ENCODE measurements at regions not wholly inside any gene's neighbourhood (a gene's known extent, or its start where the extent isn't known, plus 50 kb on each side); places are given as distances from the start of the nearest gene placed in this dataset.
A peak's percentile ranks its signal among the peaks of the same experiment; 100 is the strongest.

- no peak for DNase-seq
These were observed 273.9 kb downstream of the ELAVL2 start for GRCh38 chr9:23551929-23552707.

GRCh38 chr9:23552876-23553601 is 273.0 kb downstream of the ELAVL2 start:
- no peak for DNase-seq

GRCh38 chr9:23554686-23555085 is 271.4 kb downstream of the ELAVL2 start:
- no peak for DNase-seq

- DNase-seq = peak; percentile 18
These were observed 270.2 kb downstream of the ELAVL2 start for GRCh38 chr9:23555851-23556250.

GRCh38 chr9:23556459-23556858 is 269.6 kb downstream of the ELAVL2 start:
- no peak for DNase-seq

DNA sequence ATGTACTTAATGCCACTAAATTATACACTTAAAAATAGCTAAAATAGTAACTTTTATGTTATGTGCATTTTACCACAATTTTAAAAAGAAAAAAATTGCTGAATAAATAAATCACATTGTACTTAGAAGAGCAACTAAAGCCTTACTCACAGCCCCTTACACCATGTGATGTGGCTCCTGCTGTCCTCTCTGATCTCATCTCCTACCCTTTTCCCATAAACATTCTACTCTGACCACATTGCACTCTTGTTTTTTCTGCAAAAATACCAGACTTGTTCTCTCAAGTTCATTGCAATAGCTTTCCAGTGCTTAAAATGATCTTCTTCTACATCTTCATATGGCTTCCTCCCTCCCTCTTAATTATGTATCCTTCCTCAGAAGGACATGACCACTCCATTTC is 268.4 kb downstream of the ELAVL2 start:
- peak; percentile 71 for DNase-seq

DNA sequence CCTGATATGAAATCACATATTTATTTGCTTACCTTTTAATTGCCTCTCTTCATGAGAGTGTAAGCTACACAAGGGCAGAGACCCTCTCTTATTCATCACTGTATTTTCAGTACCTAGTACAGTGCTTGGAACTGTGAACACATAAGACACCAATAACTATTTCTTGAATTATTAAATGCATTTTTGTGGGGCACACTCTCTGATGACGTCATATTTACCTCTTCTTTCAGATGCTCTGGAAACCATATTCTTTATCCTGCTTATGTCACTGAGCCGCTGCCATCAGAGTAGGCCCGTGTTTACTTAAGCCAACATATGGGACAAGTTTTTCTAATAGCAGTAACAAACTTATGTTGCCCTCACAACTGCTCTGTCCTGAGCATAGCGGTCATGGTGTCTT is 266.5 kb downstream of the ELAVL2 start:
- no peak for DNase-seq

DNA sequence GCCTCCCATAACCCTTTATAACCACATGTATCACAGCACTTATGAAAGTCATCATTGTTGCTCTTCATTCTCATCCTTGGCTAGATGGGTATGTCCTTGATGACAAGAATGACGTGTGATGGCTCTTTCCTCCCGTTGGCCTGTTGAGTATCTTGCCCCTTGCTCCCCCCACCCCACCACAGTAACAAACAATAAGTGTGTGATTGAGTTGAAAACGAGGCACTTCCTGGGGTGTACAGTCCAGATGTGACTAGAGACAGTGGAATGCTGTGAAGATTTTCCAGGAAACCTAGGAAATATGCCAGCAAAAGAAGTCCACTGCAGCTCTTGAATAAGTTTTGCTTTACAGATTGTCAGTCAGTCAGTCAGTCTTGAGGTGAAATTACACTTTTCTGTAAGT is 262.5 kb downstream of the ELAVL2 start:
- DNase-seq = peak; percentile 83

DNA sequence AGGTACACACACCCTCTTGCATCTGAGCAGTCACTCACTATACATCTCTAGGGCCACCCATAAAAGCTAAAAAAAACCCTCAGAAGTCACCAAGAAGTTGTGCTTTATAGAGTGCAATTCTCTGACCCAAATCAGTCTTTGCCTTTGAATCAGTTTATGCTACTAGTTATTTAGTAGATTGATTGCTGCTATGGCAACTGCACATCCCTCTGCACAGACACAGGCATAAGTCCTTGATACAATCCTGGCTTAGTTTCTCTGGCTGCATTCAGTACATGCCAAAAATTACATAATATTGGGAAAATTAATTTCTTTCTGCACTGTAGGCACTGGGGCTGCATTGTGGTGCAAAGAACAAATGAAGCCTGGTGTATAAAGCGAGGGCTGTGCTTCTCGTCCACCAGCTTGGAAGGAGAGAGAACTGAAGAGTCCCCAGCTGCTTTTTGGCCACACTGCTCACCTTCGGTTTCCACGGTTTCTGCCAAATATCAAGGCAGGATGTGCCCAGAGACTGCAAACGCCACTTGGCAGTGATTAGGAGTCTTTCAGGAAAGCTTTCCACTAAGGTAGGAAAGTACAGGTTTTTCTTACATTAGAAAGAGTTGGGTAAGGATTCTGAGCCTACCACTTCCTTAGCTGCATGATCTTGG is 258.4 kb downstream of the ELAVL2 start:
- DNase-seq = no peak

- no peak for DNase-seq
These were observed 254.5 kb downstream of the ELAVL2 start for GRCh38 chr9:23571414-23572104.

GRCh38 chr9:23573800-23574199 is 252.2 kb downstream of the ELAVL2 start:
- no peak for DNase-seq

DNA sequence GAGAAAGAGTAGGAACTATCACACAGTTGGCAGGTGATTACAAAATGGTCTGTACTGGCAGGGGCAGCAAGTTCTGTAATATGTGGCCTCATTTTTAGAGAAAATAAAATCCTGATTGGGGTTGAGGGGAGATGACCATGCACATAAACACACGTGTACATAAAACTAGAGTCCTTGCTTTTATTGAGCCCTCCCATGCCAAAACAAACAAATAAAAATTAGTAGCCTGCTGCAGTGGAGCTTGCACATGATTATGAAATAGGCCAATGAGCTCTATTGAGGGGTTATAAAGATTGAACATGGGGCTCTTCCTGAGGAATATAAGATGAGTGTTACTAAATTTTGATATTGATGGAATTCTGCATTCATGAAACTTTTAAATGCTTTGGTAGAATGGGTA is 248.4 kb downstream of the ELAVL2 start:
- no peak for DNase-seq

GRCh38 chr9:23581931-23582330 is 244.1 kb downstream of the ELAVL2 start:
- DNase-seq = peak; percentile 16

GRCh38 chr9:23582836-23583235 is 243.2 kb downstream of the ELAVL2 start:
- DNase-seq = no peak

GRCh38 chr9:23586906-23587305 is 239.1 kb downstream of the ELAVL2 start:
- no peak for DNase-seq

DNA sequence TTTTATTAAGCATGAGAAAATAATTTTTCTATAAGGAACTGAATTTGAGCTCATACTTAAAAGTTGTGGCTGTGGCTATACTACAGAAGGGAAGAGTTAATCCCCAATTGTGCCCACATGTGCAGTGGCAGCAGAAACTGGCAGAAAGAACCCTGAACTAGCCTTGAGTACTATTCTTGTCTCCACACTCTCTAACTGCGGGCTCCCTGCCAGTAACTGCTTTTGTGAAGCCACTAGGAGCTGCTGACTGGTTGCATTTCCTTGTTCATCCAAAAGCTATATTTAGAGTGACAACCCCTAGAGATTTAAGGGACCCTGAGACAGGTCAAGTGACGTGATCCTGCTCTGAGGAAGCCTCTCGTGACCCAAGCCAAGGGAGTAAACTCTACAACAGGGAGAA is 238.6 kb downstream of the ELAVL2 start:
- no peak for DNase-seq

DNA sequence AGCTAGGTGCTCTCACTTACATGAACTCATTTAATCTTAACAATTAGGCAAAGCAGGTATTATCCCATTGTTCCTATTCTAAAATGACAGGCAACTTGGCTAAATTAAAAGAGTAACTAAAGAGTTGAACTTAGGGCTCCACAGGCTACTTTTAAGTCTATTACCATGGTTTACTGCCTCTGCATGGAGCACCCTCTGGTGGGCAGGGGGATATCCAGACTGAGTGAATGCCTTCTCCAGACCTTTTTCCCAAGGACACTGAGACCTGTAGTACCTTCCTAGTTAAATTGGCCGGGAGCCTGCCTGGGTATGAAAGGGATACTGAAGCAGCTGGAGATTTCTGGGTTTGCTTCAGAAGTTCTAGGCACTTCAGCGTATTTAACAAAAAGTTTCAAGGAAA is 238.1 kb downstream of the ELAVL2 start:
- no peak for DNase-seq

DNA sequence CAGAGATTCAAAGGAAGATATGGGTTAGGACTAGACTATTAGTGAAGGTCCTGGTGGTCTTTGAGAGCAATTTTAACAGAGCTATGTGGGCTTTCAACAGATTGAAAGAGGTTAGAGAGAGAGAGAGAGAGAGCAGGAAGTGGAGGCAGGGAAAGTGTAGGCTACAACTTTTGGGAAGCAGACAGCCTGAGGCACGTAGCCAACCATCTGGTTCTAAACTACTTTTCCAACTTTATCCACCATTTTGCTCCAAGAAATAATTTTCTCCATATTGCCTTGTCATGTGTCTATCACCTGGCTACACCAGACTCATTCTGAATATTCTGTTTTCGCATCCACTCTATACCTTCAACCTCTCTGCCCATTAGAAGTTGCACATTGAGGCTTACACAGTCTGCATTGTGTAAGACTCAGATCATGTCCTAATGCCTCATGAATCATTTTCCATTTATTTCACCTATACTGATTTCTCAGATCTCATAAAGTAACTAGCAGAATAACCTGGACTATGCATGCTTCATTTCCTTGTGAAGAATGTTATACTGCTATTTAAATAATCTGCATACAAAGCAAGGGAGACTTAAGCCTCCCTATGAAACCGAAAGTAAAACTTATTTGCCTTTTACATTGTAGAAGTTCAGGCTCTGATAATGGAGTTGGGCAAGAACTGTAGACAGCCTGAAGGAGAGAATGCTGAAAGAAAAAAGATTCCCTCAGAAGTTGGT is 235.6 kb downstream of the ELAVL2 start:
- DNase-seq = no peak

GRCh38 chr9:23594421-23594820 is 231.6 kb downstream of the ELAVL2 start:
- DNase-seq = no peak

DNA sequence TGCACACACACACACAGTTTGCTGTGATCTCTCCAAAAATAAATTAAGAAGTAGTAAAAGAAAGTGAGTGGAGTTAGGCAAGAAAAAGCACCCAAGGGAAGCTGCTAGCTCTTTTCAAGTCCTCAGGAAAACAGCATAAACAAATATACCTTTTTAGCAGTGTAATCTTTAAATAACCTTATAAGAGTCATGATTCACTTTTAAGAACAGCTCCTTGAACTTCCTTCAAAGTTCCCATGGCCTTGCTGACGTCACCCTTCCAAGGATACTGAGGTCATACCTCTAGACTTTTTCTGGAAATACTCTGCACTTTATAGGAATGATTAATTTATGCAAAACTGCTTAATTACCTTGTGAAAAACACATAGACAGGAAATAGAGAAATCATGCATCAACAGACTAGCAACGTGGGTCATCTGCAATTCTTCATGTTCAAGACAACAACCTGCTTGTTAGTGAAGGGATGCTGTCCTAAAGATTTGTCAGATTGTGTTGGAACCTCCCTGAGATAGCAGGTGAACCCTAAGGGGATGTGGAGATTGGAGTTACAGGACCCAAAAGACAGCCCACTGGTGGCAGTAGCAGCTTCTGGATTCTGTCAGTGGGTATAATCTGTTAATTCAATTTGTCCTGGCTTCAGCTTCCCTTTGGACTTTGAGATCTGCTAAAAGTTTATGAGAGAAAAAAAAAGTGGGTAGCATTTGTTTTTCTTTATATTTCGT is 229.0 kb downstream of the ELAVL2 start:
- DNase-seq = no peak

GRCh38 chr9:23598994-23599393 is 227.0 kb downstream of the ELAVL2 start:
- DNase-seq = no peak

- DNase-seq = peak; percentile 10
These were observed 222.7 kb downstream of the ELAVL2 start for GRCh38 chr9:23603311-23603710.
